ENCODE measurements at regions not wholly inside any gene's neighbourhood (a gene's known extent, or its start where the extent isn't known, plus 50 kb on each side); places are given as distances from the start of the nearest gene placed in this dataset.

DNA sequence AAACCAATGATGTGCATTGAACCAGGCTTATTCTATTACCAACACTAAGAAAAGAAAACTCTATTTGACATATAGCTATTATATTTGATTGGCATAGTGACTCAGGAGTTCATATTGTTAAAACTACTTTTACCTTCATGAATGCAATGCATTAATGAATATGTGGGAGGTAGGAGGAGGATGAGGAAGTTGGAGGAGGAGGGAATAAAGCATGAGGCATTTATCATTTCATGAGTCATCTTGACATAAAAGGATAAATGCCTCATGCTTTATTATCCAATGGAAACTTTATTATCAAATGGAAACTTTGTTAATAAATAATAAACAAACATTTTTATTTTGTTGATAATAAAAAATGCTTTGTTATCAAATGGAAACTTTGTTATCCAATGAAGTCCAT lies 116.5 kb downstream of the SPRY2 start:
- Histone ChIP-seq H3K27ac (no peak overlapping the region), H3K4me1 (no peaks in the 10 kb centered on the region), H3K36me3 (no peaks in the 10 kb centered on the region), H3K9me3 (peaks cover 0 to 12% (median 0%) of the 10 kb centered on the region in 12 donors), H3K27me3 (no peaks in the 10 kb centered on the region), H3K4me3 (no peak overlapping the region)
- TF ChIP-seq, protein P1, sequence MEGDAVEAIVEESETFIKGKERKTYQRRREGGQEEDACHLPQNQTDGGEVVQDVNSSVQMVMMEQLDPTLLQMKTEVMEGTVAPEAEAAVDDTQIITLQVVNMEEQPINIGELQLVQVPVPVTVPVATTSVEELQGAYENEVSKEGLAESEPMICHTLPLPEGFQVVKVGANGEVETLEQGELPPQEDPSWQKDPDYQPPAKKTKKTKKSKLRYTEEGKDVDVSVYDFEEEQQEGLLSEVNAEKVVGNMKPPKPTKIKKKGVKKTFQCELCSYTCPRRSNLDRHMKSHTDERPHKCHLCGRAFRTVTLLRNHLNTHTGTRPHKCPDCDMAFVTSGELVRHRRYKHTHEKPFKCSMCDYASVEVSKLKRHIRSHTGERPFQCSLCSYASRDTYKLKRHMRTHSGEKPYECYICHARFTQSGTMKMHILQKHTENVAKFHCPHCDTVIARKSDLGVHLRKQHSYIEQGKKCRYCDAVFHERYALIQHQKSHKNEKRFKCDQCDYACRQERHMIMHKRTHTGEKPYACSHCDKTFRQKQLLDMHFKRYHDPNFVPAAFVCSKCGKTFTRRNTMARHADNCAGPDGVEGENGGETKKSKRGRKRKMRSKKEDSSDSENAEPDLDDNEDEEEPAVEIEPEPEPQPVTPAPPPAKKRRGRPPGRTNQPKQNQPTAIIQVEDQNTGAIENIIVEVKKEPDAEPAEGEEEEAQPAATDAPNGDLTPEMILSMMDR (IDR thresholded peaks at IDR 0.05) = no peak
- no peak for TF ChIP-seq POLR2A (IDR thresholded peaks at IDR 0.05)
- intact Hi-C loops (cut with DNase I) = no loop called here
- no peak for ATAC-seq
- DNase-seq = no peak

DNA sequence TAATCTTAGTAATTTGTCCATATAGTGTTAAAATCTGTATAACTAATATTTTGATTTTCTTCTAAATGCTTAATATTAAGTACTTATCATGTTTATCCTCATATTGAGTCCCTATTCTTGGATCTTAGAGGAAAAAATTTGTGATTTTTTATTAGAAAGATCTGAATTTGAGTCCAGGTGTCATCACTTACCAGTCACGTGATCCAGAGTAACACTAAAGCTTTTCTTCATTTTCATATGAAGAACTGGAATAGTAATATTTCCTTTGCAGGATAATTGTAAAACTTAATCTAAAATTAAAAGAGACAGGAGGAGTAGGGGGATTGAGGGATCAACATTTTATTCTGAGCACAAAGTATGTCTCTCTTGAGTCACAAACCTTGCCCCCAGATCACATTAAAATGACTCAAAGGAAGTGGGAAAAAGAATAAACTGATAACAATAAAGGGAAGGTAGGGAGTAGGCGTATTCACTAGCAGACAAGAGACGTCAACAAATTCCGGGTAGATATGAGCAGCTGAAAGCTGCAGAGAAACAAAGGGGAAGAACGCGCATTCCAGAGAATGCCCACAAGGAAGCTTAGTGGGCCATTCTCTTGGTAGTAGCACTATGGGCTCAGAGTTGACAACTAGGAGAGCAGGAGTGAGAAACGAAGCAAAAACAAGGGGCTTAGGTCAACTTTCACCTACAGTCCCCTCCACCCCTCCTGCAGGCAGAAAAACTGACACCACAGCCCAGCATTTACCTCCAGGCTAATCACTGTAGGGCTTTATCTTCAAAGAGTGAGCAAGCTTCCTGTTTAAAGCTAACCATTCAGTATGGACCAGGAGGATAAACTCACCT lies 123.1 kb downstream of the SPRY2 start:
- WGBS, 4 donors = 65 to 75% (median 69%) methylated on average over 7 of the region's 7 CpGs
- Histone ChIP-seq H3K4me3 (no peak overlapping the region), H3K36me3 (no peaks in the 10 kb centered on the region), H3K27ac (no peak overlapping the region), H3K27me3 (no peaks in the 10 kb centered on the region), H3K9me3 (peaks cover 0 to 5% (median 0%) of the 10 kb centered on the region in 12 donors), H3K4me1 (no peaks in the 10 kb centered on the region)
- no peak for ATAC-seq
- intact Hi-C loops (cut with DNase I) = no loop called here
- TF ChIP-seq, protein P1 (IDR thresholded peaks at IDR 0.05) = no peak
- no peak for TF ChIP-seq POLR2A (IDR thresholded peaks at IDR 0.05)
- no peak for DNase-seq

DNA sequence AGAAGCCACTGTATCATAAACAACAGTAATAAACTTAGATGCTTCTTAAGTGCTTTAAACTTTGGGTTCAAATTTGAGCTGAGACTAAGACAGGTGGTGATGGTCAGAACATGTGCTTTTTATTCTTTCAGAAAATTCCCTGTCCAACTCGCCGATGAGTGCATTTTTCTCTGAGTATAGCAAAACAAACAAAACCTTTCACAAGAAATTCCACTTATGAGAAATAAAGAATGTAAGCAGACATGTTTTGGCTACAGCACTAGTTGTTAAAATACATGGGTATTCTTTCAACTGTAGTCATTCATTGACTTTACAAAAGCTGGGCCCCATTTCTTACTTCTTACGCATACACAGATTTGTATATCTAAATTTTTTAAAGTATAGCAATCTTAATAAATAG lies 125.6 kb downstream of the SPRY2 start:
- TF ChIP-seq, protein P1 (IDR thresholded peaks at IDR 0.05) = no peak
- no peak for TF ChIP-seq POLR2A (IDR thresholded peaks at IDR 0.05)
- 69 to 80% (median 71%) methylated on average over 3 of the region's 3 CpGs for WGBS, 4 donors
- no peaks in the 10 kb centered on the region for H3K4me1 ChIP-seq
- intact Hi-C loops (cut with DNase I) = no loop called here
- no peaks in the 10 kb centered on the region for H3K27me3 ChIP-seq
- no peak overlapping the region for H3K27ac ChIP-seq
- H3K36me3 ChIP-seq = no peaks in the 10 kb centered on the region
- H3K9me3 ChIP-seq = no peaks in the 10 kb centered on the region
- no peak for DNase-seq
- no peak overlapping the region for H3K4me3 ChIP-seq
- ATAC-seq = no peak

DNA sequence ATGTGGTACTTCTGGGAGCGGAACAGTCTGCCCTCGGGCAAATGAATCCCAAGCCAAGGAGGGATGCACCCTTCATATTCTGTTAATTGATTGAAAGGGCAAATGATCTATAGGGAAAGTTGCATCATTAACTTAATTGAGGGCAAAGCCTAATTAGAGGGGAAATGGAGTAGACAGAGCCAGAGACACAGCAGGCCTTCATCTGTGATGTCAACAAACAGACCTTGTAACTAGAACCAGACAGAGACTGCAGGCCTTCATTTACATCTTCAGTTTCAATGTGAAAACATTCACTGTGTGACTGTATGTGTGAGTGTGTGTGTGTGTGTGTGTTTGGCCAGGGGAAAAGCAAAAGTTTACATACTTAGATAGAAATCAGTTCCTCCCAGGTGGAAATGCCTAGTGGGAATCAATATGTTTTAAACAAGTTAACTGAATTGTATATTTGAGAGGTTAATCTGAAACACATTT lies 126.4 kb downstream of the SPRY2 start:
- DNase-seq = no peak
- H3K4me3 ChIP-seq = no peak overlapping the region
- intact Hi-C loops (cut with DNase I) = no loop called here
- 85 to 97% (median 94%) methylated on average over 2 of the region's 2 CpGs for WGBS, 4 donors
- no peaks in the 10 kb centered on the region for H3K9me3 ChIP-seq
- H3K27me3 ChIP-seq = no peaks in the 10 kb centered on the region
- TF ChIP-seq POLR2A (IDR thresholded peaks at IDR 0.05) = no peak
- TF ChIP-seq, protein P1 (IDR thresholded peaks at IDR 0.05) = no peak
- no peak for ATAC-seq
- no peaks in the 10 kb centered on the region for H3K4me1 ChIP-seq
- no peaks in the 10 kb centered on the region for H3K36me3 ChIP-seq
- H3K27ac ChIP-seq = no peak overlapping the region

All from heart left ventricle (tissue), 16 donors.